ENCODE measurements at regions not wholly inside any gene's neighbourhood (a gene's known extent, or its start where the extent isn't known, plus 50 kb on each side); places are given as distances from the start of the nearest gene placed in this dataset.

GRCh38 chr13:91074091-91074490 lies 273.4 kb upstream of the MIR17HG start:
- TF ChIP-seq POLR2AphosphoS5 (IDR thresholded peaks at IDR 0.05; ENCODE audit: low read depth) (no peak), CTCF (IDR thresholded peaks at IDR 0.05; ENCODE audit: insufficient read depth, low read length) (no peak)
